Brain microvascular endothelial cell (primary cell): ENCODE measurements at regions not wholly inside any gene's neighbourhood (a gene's known extent, or its start where the extent isn't known, plus 50 kb on each side); places are given as distances from the start of the nearest gene placed in this dataset.

Experiments
- DNase-seq: peaks from one replicate; pipeline ENCODE4 v3.0.0-alpha.2; 2020
- H3K27ac ChIP-seq: fragments of 250-450 bp; sonication (Bioruptor Pico); 2 replicates; pipeline ENCODE4 v1.5.1; 2020; ENCODE audit warnings: mild to moderate bottlenecking, moderate library complexity
- H3K27me3 ChIP-seq: fragments of 250-450 bp; sonication (Bioruptor Pico); replicated peaks from 2 replicates; pipeline ENCODE4 v1.5.1; 2020; ENCODE audit warnings: mild to moderate bottlenecking
- H3K36me3 ChIP-seq: fragments of 250-450 bp; sonication (Bioruptor Pico); replicated peaks from 2 replicates; pipeline ENCODE4 v1.5.1; 2020; ENCODE audit warnings: mild to moderate bottlenecking
- H3K4me3 ChIP-seq: 2 replicates; pipeline ENCODE4 v1.5.1; 2011; ENCODE audit warnings: low read depth, mild to moderate bottlenecking, control low read depth, low read length, moderate library complexity
- in situ Hi-C: cut with HindIII; loops from 2 replicates; pipeline ENCODE4 v1.10.0; 2017; ENCODE audit warnings: low sequenced_read_pairs, low pct_ligation_motif_present
- TF ChIP-seq, protein P1 (sequence below): IDR thresholded peaks from 2 replicates; pipeline ENCODE4 v1.5.1; 2011; ENCODE audit warnings: low read depth, mild to moderate bottlenecking, moderate library complexity, low read length, control low read depth, inconsistent platforms; ENCODE audit errors: missing control alignments

DNA sequence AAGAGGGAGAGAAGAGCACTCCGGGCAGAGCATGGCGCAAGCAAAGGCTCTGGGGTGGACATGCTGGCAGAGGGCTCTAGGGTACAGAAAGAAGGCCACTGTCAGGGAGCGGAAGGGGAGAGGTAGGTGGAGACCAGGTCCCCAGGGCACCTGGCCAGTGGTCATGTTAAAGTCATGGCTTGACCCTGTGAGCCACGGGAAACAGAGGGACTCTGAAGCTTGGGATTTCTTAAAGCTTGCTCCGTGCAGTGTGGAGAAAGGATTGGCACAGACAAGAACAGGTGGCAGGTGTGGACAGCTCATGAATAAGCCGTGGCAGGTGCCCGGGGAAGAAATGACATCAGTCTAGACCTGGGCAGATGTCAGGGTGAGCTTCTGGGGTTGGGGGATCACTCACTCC lies 413.8 kb downstream of the BCL11B start:
- DNase-seq = no peak
- no peak overlapping the region for H3K4me3 ChIP-seq
- H3K27ac ChIP-seq = no peak overlapping the region
- H3K36me3 ChIP-seq = no peaks in the 10 kb centered on the region
- H3K27me3 ChIP-seq = no peaks in the 10 kb centered on the region
- TF ChIP-seq, protein P1, sequence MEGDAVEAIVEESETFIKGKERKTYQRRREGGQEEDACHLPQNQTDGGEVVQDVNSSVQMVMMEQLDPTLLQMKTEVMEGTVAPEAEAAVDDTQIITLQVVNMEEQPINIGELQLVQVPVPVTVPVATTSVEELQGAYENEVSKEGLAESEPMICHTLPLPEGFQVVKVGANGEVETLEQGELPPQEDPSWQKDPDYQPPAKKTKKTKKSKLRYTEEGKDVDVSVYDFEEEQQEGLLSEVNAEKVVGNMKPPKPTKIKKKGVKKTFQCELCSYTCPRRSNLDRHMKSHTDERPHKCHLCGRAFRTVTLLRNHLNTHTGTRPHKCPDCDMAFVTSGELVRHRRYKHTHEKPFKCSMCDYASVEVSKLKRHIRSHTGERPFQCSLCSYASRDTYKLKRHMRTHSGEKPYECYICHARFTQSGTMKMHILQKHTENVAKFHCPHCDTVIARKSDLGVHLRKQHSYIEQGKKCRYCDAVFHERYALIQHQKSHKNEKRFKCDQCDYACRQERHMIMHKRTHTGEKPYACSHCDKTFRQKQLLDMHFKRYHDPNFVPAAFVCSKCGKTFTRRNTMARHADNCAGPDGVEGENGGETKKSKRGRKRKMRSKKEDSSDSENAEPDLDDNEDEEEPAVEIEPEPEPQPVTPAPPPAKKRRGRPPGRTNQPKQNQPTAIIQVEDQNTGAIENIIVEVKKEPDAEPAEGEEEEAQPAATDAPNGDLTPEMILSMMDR = no peak
- in situ Hi-C loops = no loop called here

DNA sequence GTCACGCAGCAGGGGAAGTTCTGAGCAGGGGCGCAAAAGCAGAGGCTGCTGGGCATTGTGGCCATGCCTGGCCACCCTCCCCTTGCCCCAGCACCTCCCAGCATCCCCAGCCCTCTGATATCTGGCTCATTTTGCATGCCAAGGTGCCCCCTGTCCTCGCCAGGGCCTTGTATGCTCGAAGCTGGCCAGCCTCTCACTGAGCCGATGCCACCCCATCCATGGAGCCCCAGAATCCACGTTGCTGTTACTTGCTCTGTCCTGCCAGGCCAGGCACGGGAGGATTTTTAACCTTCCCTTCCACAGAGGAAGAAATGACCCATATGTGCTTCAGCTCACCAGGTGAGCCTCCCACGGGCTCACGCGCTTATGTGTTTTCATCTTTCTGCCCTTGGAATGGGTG lies 413.4 kb downstream of the BCL11B start:
- Histone ChIP-seq H3K27ac (no peak overlapping the region), H3K27me3 (no peaks in the 10 kb centered on the region), H3K4me3 (no peak overlapping the region), H3K36me3 (no peaks in the 10 kb centered on the region)
- TF ChIP-seq, protein P1 = no peak
- in situ Hi-C loops = no loop called here
- DNase-seq = no peak

DNA sequence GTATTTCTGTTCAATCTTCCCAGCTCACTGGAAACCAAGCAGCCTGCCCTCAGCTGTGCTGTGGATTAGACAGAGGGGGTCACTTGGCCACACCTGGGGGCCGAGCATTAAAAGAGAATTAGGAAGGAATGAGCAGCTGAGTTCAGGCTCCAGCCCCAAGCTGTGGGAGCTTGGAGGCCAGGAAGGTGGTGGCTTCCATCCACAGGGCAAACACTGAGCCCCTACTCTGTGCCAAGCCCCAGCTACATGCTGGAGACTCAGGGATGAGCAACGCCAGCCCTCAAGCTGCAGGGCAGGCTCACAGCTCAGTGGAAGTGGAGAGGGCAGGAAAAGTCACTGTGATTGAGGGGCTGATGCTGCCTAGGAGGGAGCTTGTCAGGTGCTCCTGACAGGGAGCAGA lies 412.7 kb downstream of the BCL11B start:
- Histone ChIP-seq H3K4me3 (no peak overlapping the region), H3K27me3 (no peaks in the 10 kb centered on the region), H3K27ac (no peak overlapping the region), H3K36me3 (no peaks in the 10 kb centered on the region)
- TF ChIP-seq, protein P1 = no peak
- DNase-seq = no peak
- in situ Hi-C loops = no loop called here

DNA sequence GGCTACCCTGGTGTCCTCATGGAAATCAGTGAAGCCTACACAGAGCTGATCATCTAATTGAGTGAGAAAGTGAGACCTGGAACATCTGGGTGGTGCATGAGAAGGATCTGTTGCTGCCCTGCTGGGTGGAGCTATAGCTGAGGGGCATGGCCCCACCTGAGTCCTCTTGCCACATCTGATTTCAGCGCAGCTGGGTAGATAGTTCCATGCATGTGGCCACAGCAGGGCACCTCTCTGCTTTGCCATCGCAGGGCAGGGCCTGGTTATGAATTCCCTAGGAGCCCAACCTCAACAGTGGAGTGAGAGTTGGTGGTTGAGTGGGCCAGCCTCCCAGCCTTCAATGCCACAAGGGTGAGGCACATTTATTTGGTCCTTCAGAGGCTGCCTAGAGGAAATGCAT lies 407.8 kb downstream of the BCL11B start:
- no peak overlapping the region for H3K4me3 ChIP-seq
- DNase-seq = no peak
- TF ChIP-seq, protein P1 = no peak
- no peak overlapping the region for H3K27ac ChIP-seq
- no peaks in the 10 kb centered on the region for H3K36me3 ChIP-seq
- in situ Hi-C loops = no loop called here
- H3K27me3 ChIP-seq = no peaks in the 10 kb centered on the region

DNA sequence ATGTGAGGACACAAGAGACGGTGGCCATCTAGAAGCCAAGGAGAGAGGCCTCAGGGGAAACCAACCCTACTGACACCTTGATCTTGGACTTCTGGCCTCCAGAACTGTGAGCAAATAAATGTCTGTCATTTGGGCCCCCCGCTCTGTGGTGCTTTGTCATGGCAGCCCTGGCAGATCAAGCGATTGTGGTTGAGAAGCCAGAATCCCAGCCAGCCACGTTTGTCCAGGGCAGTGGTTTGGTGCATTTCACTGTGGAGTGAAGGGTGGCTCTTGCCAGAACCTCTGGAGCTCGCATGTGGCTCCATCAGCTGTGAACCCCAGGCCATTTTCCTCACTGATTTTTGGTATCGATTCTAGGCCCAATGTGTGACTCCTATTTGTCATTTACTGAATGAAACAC lies 404.9 kb downstream of the BCL11B start:
- Histone ChIP-seq H3K4me3 (no peak overlapping the region), H3K27me3 (no peaks in the 10 kb centered on the region), H3K36me3 (no peaks in the 10 kb centered on the region), H3K27ac (no peak overlapping the region)
- DNase-seq = no peak
- TF ChIP-seq, protein P1 = no peak
- in situ Hi-C loops = no loop called here

DNA sequence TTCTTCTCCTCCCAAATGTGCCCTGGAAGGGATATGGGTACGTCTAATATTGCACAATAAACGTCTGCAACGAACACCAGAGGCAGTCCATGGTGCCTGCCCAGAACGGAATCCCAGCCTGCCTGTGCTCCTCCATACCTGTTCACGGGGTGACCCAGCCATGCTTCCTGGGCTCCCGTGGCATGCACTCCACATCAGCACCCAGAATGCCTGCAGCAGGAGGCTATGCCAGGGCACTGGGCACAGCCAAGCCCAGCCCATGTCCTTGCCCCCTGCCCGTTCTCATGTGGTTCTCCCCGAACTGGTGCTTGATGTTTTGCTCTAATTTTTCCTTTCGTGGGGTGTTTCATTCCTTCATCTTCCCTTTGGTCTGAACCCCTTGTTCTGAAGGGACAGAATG lies 404.3 kb downstream of the BCL11B start:
- Histone ChIP-seq H3K4me3 (no peak overlapping the region), H3K27me3 (no peaks in the 10 kb centered on the region), H3K36me3 (no peaks in the 10 kb centered on the region), H3K27ac (no peak overlapping the region)
- TF ChIP-seq, protein P1 = no peak
- DNase-seq = no peak
- in situ Hi-C loops = no loop called here
